ENCODE measurements at regions not wholly inside any gene's neighbourhood (a gene's known extent, or its start where the extent isn't known, plus 50 kb on each side); places are given as distances from the start of the nearest gene placed in this dataset.

DNA sequence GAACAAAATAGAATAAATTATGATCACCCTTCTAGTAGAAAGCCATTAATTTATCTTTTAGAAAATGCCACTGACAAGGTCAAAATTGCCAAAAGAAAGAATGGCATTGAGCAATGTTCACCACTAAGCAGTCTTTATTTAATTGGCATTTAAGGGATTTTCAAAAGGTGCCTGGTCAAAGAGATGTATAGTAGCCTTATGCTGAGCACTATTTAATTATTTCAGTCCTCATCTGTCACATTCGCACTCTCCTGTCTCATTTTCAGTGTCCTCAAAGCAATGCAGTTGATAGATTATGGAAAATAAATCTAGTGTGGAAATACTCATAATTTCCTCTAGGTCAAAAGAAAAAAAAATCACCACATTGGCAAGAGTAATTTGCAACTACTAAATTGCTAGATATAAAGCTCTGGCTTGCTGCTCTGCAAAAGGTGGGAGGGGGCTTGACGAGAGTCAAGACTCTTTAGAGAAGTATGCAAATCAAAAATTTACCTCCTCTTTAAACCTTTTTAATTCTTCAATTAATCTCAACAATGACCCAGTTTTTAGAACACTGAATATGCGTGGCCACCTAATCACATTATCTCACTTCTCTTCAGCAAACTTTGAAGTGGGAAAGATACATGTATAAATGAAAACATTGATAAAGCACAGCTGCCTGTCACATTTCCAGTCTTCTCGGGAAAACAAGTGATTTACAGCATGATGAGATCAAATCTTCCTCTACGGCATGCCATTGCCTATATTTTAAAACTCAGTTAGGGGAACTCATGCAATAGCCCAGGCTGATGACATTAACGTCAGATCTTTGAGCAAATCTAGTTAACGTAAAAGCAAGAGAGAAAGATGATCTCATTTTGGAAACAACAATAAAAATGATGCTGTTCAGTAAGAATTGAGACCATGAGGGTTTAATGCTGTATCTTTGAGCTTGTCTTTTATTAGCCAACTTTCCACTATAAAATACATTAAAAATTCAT is 373.1 kb upstream of the DCN start:
- DNase-seq (ENCODE audit: extremely low spot score, insufficient read length, low read depth): no peak
- no peak for FAIRE-seq

DNA sequence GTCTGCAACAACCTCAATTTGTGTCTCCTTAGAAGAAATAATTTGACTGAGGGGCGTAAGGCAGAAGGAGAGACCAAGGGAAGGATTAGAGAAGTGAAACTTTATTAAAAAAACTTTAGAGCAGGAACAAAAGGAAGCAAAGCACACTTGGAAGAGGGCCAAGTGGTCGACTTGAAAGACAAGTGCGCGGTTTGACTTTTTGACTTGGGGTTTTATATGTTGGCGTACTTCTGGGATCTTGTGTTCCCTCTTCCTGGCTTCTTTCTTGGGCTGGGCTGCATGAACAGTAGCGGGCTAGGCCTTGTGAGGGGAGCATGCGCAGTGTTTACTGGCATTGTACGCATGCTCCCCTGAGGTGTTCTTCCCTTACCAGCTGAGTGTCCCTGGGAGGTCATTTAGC is 369.3 kb upstream of the DCN start:
- FAIRE-seq: no peak
- no peak for DNase-seq (ENCODE audit: extremely low spot score, insufficient read length, low read depth)

DNA sequence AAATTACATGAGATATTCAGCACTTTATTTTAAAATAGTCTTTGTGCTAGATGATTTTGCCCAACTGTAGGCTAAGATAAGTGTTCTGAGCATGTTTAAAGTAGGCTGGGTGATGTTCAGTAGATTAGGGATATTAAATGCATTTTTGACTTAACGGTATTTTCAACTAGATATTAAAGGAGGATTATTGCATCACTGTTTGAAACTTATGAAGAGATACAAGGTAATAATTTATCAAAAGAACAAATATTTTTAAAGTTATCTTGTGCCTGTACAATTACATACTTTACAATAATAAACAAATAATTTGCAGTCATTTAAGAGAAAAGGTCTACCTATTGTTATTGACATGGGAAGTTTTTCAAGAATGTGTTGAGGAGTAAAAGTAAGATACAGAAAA is 368.6 kb upstream of the DCN start:
- no peak for FAIRE-seq
- no peak for DNase-seq (ENCODE audit: extremely low spot score, insufficient read length, low read depth)

DNA sequence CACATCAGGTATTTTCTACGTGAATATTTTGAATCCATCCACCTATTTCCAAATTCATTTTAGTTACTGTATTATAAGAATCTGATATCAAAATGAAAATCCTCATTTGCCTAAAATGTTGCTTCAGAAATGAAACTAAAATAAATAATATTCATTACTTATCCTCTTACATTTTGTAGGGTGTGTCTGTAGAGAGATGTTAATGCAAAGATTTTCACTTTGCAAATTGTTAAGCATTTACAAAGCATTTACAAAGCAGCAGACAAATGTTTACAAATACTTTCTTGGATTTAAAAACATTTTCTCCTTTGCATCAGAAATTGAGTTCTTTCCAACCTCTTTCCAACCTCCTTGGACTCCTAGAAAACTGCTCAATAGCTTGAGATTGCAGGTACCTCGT is 360.0 kb upstream of the DCN start:
- no peak for FAIRE-seq
- DNase-seq (ENCODE audit: extremely low spot score, insufficient read length, low read depth): no peak

DNA sequence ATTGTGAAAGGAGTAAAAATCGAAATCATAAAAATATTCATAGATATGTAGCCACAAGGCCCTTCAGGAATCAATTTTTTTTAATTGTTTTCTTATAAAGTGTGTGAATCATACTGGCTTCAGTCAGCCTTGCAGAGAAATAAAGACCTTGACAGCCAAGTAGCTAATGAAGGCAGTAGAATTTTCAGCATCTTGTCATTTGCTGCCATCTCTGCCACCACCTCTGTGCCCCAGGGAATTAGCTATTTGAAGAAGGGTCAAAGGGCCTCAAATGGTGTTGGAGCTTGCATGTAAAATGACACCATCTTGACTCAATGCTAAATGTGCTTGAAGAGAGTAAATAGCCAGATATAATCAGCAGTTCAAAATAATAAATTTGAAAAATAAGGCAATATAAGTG is 359.4 kb upstream of the DCN start:
- no peak for FAIRE-seq
- no peak for DNase-seq (ENCODE audit: extremely low spot score, insufficient read length, low read depth)

DNA sequence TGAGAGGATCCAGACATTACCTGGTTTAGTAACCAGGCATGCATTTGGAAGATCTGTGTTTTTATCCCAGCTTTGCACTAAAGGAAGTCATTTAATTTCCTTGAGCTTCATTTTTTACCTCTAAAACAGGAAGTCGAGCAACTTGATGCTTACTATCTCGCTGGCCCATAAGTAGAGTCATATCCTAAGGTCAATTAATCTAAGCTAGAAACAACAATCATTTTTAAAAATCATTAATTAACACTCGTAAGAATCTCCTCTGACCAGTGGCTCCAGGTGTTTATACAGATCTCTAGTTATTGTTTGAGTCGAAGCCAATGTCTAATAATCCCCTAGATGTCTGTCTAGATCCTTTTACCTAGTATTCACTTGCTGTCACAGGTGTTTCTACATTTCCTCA is 355.8 kb upstream of the DCN start:
- FAIRE-seq (no peak), DNase-seq (ENCODE audit: extremely low spot score, insufficient read length, low read depth) (no peak)

DNA sequence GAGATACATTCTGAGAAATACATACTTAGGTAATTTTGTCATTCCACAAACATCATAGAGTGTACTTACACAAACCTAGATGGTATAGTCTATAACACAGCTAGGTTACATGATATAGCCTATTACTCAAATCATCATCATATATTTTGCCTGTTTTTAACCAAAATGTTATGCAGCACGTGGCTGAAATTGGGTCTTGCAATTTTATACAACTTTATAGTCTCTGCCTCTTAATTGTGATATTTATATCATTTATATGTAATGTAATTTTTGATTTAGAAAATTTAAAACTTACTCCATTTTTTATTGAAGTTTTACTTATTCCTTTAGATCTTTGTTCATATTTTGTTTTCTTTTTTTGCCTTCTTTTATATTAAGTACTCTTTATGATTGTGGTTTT is 350.7 kb upstream of the DCN start:
- DNase-seq (ENCODE audit: extremely low spot score, insufficient read length, low read depth) (no peak), FAIRE-seq (no peak)

DNA sequence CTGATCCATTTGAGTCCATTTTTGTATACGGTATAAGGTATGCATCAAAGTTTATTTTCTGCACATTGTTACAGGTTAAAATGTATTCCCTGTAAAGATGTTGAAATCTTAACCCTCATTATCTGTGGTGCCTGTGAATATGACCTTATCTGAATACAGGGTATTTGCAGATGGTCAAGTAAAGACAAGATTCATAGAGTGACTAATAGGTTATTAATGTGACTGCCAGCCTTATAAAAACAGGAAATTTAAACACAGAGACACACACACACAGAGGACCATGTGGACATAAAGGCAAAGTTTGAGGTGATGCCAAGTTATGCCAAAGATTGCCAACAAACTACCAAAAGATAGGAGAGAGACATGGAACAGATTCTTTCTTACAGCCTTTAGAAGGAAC is 347.2 kb upstream of the DCN start:
- DNase-seq (ENCODE audit: extremely low spot score, insufficient read length, low read depth) (no peak), FAIRE-seq (no peak)

DNA sequence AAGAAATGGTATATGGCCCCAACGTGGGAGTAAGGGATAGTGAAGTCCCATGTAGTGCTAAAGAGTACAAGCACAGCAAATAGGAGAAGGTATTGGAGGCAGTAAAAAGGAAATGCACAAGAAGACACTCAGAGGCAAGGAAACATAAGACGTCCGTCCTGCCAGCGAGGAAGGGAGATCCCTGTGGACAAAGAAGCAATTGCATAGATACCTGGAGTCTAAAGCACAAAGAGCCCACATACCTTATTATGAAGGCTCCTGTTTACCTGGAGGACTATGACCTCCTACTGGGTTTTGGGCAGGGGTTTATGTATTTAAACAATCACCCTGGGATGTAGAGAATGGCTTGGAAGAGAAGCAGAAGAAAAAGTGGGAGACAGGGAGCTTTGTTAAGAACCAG is 341.2 kb upstream of the DCN start:
- FAIRE-seq (no peak), DNase-seq (ENCODE audit: extremely low spot score, insufficient read length, low read depth) (no peak)

DNA sequence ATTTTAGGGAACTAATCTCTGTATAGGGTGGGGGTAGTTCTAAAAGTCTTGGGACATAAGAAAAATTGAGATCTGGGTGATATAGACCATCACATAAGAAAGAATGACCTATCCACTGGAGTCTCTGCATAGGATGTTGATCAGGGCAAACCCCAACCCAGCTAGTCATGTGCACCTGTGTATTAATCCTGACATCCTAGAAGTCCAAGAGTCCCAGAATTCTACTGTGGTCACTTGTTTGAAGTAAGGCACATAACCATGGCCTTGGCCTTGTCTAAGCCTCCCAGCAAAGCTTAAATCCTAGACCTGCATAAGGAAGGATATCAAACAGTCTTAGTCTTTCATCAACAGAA is 334.1 kb upstream of the DCN start:
- FAIRE-seq (no peak), DNase-seq (ENCODE audit: extremely low spot score, insufficient read length, low read depth) (no peak)

DNA sequence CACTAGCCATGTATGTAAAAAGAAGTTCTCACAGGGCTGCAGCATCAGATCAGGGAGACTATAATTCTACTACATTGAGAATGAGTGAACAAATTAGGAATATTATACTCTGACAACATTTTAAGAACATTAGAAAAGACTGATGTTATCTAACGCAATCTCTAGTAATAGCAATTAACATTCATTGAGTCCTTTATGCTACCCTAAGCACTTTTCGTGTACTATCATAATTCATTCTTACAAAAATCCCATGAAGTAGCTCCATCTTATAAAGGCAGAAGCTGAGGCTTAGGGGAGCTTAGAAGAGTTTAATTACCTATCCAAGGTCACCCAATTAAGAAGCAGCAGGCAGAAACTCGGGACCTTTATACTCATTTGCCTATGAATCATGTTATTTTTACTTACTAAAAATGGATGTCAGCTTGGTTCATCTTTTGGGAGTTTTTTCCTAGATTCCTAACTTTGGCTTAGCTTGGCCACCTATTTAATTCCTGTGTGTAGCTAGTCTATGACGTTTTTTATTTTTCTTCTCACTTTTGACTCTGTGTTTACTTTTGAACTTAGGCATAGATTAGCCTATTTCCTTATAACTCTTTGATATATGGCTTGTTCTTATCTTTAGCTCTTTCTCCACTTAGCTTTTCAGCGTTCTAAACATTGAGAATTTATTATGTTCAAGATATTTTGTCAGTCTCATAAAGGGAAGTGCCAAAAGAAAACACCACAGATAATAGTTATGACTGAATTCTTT is 333.5 kb upstream of the DCN start:
- no peak for DNase-seq (ENCODE audit: extremely low spot score, insufficient read length, low read depth)
- no peak for FAIRE-seq

DNA sequence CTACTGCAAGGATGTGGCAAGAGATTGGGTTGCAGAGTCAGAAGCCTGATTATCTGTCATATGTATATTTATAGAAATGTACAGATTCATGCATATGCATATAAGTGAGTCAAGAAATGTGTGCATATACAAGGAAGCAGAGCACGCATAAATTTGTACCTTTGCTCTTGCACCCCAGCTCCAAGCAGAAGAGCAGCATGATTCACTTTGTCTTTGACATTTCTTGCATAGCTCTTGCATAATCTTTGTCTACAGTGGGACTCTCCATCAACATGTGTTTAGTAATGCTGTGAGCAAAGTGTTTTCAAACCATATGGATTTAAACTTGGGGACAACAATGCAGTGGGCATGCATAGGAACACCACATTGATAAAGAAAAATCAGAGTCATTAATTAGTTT is 330.7 kb upstream of the DCN start:
- no peak for FAIRE-seq
- no peak for DNase-seq (ENCODE audit: extremely low spot score, insufficient read length, low read depth)

DNA sequence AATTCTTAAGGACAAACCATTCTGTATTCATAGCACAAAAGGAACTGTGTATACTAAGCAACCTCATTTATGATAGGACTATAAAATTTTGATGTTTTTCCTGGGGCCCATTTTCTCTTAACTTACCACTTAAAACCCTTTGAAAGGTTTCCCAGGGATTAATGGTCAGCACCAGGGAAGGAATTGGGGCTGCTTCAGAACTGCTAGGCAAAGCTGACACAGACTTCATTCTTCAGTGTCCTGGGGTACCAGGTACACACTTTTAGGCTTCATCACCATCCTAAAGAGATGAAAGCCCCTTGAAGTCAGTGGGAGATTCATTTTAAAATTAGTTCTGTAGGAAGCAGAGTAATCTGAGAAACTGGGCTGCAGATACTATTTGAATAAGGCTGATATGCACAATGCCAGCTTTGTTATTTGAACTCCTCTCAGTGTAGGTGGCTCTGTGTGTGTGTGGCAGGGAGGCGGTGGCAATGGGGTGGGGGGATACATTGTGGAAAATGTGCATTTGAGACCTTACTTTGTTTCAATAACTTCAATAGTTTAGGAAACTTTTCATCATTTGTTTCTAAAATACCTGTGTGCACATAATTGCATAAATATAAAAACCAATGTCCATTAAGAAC is 329.3 kb upstream of the DCN start:
- FAIRE-seq: no peak
- no peak for DNase-seq (ENCODE audit: extremely low spot score, insufficient read length, low read depth)

DNA sequence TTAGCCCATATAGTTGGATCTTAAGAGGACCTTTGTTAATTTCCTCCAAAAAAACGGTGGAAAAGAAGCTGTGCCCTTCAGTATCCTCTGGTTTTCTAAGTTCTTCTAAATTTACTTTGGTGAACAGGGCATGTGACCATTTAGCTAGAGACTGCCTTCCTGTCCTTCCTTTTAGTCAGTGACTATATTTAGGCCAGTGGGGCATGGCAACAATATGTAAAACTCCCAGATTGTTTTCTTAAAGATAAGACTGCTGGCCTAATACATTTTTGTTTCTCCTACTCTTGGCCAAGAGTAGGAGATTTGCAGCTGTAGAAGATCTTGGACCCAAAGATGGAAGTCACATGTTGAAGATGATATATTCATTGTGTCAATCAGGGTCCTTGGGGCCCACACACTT is 325.1 kb upstream of the DCN start:
- FAIRE-seq (no peak), DNase-seq (ENCODE audit: extremely low spot score, insufficient read length, low read depth) (no peak)

DNA sequence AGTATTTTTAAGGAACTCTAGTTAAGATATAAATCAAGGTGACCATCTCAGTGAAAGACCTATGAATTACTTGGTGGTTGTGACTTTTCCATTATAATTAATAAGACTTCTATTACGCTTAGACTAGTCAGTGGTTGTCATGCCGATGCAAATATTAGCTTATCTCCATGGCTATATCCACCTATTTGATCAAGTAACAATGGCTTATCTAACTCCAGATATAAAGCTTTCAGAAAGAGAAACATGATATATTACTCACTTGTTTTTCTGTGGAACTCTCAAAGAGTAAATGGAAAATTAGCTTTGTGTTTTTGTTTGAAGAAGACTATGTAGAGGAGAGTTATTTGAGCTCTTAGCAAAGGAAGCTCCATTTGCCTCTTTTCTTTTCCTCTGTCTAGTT is 323.8 kb upstream of the DCN start:
- no peak for DNase-seq (ENCODE audit: extremely low spot score, insufficient read length, low read depth)
- FAIRE-seq: no peak

DNA sequence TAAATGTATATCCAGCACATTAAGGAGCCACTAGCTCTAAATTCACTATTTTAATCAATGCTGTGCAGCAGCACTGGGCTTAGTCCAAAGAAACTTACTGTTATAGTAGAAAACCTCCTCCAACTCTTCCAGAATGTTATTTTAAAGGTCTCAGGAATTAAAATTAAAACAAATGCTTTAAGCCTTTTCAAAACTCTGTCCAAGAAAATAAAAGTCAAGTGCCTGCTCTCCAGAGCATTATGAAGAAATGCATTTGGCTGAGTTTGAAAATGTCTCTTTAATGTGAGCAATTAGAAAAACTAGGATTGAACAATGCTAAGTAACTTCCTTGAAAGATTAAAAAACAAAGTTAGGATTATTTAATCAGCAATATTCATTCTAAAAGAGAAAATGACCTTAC is 322.4 kb upstream of the DCN start:
- DNase-seq (ENCODE audit: extremely low spot score, insufficient read length, low read depth): no peak

DNA sequence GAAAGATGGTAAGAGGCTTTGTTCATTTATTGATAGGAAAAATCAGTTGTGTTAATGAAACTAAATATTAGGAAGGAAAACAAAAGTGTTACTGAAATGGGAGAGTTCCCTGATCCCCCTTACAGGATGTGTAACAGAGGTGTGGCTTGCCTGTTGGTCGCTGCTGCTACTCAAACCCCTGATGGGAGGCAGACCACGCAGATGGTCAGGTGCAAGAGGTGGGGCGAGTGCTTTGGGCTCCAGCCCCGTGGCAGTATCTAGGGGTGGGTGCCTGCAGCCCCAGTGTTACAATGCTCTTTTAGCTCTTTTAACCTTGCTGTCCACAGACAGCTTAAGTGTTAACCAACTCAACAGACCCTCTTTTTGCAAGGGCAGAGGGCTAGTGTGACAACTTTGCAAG is 319.6 kb upstream of the DCN start:
- FAIRE-seq (no peak), DNase-seq (ENCODE audit: extremely low spot score, insufficient read length, low read depth) (no peak)

More for the DNA sequence above, 322.4 kb upstream of the DCN start:
- FAIRE-seq: no peak

DNA sequence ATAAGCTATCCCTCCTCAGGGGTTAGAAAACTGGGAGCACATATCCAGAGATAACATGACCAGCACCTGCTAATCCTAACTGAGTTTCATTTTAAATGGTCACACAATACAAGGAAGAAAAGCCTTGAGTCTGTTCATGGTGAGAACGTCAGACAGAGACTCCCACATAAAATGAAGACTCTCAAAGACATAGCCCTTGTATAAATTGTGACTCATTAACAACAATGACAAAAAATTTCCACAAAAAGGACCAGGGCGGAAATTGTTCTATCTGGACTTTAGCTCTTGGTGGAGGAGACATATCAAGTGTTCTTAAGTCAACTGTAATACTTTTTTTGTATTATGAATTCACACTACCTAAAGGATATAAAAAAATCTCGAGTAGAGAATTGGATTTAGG is 313.7 kb upstream of the DCN start:
- FAIRE-seq (no peak), DNase-seq (ENCODE audit: extremely low spot score, insufficient read length, low read depth) (no peak)

DNA sequence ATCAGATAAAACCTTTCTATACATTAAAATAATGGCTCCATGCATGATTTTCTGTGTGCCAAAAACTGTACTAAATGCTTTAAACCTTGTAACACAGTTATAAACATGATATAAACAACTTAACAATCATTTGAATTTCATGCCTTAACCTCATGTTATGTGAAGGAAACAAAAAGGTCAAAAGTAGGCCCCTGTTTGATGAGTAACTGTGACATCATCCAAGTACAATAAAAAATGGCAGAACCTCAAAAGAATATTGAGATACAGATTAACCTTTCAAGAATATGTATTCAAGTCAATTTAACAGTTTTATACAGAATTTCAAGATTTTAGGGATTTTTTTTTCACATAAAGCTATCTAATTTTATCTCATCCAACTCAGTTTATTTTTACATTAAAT is 310.7 kb upstream of the DCN start:
- DNase-seq (ENCODE audit: extremely low spot score, insufficient read length, low read depth) (no peak), FAIRE-seq (no peak)

DNA sequence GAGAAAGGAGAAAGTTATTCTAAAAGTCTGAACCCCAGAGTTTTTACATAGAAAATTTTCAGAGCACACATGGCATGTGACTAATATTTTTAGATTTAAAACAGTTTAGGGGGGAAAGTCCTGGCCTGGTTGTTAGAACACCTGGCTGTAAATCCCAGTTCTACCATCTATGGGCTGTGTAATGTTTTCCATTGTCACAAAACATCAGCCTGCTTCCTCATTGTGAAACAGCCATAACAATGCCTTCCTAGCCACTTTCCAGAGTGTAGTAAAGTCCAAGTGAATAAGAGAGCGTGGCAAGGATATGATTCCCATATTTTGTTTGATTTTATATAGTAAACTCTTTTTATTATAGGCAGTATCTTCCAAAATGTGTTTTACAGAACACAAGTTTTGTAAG is 310.0 kb upstream of the DCN start:
- no peak for DNase-seq (ENCODE audit: extremely low spot score, insufficient read length, low read depth)
- FAIRE-seq: no peak

DNA sequence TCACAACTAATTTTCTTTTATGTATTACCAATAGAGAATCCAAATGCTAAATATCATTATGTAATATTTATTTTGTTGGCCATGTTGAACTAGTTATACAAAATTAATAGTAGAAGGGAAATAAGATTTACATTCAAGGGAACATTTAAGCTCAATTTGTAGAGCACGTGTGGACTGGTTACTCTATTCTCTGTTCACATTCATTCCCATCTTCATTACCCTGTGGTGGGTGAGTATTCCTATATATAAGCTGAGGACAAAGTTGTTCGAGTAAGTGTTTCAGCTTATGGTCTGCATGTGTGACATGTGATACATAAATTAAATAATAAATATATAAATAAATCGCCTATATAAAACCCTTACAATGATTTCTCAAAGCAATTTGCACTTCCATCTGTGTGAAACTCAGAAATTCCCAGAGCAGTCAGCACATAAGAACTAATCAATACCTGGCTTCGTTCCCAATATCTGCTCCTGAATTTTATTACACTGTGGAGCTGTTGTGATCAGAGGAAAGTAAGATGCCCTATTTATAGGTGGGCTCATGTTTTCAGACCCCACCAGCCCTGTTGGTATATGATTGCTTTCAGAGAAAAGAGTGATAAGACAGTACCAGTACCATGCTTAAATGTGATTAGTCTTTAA is 308.2 kb upstream of the DCN start:
- FAIRE-seq (no peak), DNase-seq (ENCODE audit: extremely low spot score, insufficient read length, low read depth) (no peak)
